Neural crest cell (in vitro differentiated cells): ENCODE measurements at regions not wholly inside any gene's neighbourhood (a gene's known extent, or its start where the extent isn't known, plus 50 kb on each side); places are given as distances from the start of the nearest gene placed in this dataset.

Source experiments
- DNase-seq: peaks from one replicate; pipeline ENCODE4 v3.0.0; 2021; ENCODE audit warnings: low read depth, mixed read lengths, low spot score
- H3K27ac Mint-ChIP-seq: one replicate; pipeline ENCODE4 v1.8.0; 2021; ENCODE audit warnings: mild to moderate bottlenecking, mixed read lengths; ENCODE audit not compliant: unreplicated experiment
- H3K27me3 Mint-ChIP-seq: 2 replicates; pipeline ENCODE4 v1.8.0; 2021; ENCODE audit warnings: low read depth, mild to moderate bottlenecking, mixed read lengths
- H3K36me3 Mint-ChIP-seq: 2 replicates; pipeline ENCODE4 v1.8.0; 2021; ENCODE audit warnings: low read depth, mild to moderate bottlenecking, mixed read lengths
- H3K4me1 Mint-ChIP-seq: 2 replicates; pipeline ENCODE4 v1.8.0; 2021; ENCODE audit warnings: mixed read lengths
- H3K4me3 Mint-ChIP-seq: one replicate; pipeline ENCODE4 v1.8.0; 2021; ENCODE audit warnings: mild to moderate bottlenecking, mixed read lengths
- H3K9me3 Mint-ChIP-seq: 2 replicates; pipeline ENCODE4 v1.8.0; 2021; ENCODE audit warnings: mixed read lengths
- TF ChIP-seq, protein P1 (sequence below): fragments of 200-600 bp; sonication (generic); conservative IDR thresholded peaks from 2 replicates; pipeline ENCODE4 v1.5.0; 2021; ENCODE audit warnings: antibody characterized with exemption, mild to moderate bottlenecking

GRCh38 chrX:95728446-95728845, 956.2 kb upstream of the DIAPH2 start:
- DNase-seq, result no peak
- Mint-ChIP-seq H3K4me1 (no peaks in the 10 kb centered on the region), H3K27ac (no peak overlapping the region), H3K36me3 (no peaks in the 10 kb centered on the region), H3K4me3 (no peak overlapping the region), H3K9me3 (no peaks in the 10 kb centered on the region), H3K27me3 (no peaks in the 10 kb centered on the region)
- TF ChIP-seq, protein P1, sequence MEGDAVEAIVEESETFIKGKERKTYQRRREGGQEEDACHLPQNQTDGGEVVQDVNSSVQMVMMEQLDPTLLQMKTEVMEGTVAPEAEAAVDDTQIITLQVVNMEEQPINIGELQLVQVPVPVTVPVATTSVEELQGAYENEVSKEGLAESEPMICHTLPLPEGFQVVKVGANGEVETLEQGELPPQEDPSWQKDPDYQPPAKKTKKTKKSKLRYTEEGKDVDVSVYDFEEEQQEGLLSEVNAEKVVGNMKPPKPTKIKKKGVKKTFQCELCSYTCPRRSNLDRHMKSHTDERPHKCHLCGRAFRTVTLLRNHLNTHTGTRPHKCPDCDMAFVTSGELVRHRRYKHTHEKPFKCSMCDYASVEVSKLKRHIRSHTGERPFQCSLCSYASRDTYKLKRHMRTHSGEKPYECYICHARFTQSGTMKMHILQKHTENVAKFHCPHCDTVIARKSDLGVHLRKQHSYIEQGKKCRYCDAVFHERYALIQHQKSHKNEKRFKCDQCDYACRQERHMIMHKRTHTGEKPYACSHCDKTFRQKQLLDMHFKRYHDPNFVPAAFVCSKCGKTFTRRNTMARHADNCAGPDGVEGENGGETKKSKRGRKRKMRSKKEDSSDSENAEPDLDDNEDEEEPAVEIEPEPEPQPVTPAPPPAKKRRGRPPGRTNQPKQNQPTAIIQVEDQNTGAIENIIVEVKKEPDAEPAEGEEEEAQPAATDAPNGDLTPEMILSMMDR, result no peak

DNA sequence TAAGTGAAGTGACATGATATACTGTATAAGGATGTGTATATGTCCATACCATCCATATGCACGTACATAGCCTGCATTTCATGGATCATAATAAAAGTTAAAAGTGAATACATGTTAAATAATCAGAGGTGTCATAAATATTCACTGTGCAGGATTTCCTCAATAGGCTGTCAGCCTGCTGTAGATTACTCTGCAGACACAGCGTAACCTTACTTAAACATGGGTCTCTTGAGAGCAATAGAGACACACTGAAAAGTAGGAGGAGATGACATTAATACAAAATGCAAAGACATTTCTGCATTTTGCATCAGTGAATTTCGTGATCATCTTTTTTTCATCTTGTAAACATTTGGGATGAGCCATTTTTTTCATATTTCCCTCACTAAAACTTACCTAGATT, 955.2 kb upstream of the DIAPH2 start:
- H3K36me3 Mint-ChIP-seq, result no peaks in the 10 kb centered on the region
- H3K27ac Mint-ChIP-seq, result no peak overlapping the region
- H3K9me3 Mint-ChIP-seq, result no peaks in the 10 kb centered on the region
- TF ChIP-seq, protein P1, result no peak
- no peaks in the 10 kb centered on the region for H3K4me1 Mint-ChIP-seq
- no peaks in the 10 kb centered on the region for H3K27me3 Mint-ChIP-seq
- DNase-seq, result no peak
- no peak overlapping the region for H3K4me3 Mint-ChIP-seq

- DNase-seq, result no peak
- no peaks in the 10 kb centered on the region for H3K4me1 Mint-ChIP-seq
- H3K9me3 Mint-ChIP-seq, result no peaks in the 10 kb centered on the region
Observed at GRCh38 chrX:95733426-95733825, 951.2 kb upstream of the DIAPH2 start.

GRCh38 chrX:95754411-95754810, 930.2 kb upstream of the DIAPH2 start:
- Mint-ChIP-seq H3K36me3 (no peaks in the 10 kb centered on the region), H3K27ac (no peak overlapping the region), H3K9me3 (peaks cover 15% of the 10 kb centered on the region), H3K4me1 (no peaks in the 10 kb centered on the region), H3K4me3 (no peak overlapping the region), H3K27me3 (no peaks in the 10 kb centered on the region)
- DNase-seq, result no peak
- TF ChIP-seq, protein P1, result no peak

More at GRCh38 chrX:95733426-95733825, 951.2 kb upstream of the DIAPH2 start:
- Mint-ChIP-seq H3K27me3 (no peaks in the 10 kb centered on the region), H3K36me3 (no peaks in the 10 kb centered on the region), H3K27ac (no peak overlapping the region), H3K4me3 (no peak overlapping the region)
- TF ChIP-seq, protein P1, result no peak

DNA sequence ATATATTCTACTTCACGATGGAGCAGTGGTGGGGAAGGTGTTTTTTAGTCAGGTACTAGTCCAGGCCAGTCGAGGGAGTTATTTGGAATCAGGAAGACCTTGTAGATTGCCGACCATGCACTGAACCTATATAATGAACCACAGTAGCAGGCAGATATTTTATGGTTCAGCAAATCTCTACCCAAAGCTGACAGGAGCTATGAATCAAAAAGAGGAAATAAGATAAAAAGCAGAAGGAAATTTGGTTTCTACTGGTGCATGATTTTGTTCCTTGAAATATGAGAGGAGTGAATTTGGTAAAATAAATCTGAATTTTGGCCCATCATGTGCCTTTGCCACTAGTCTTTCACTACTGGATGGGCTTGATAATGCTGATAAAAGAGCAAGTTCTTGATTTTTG, 924.3 kb upstream of the DIAPH2 start:
- H3K27me3 Mint-ChIP-seq, result no peaks in the 10 kb centered on the region
- peaks cover 12% of the 10 kb centered on the region for H3K4me1 Mint-ChIP-seq
- TF ChIP-seq, protein P1, result no peak
- H3K36me3 Mint-ChIP-seq, result no peaks in the 10 kb centered on the region
- no peak overlapping the region for H3K27ac Mint-ChIP-seq
- H3K4me3 Mint-ChIP-seq, result no peak overlapping the region
- DNase-seq, result no peak
- peaks cover 8% of the 10 kb centered on the region for H3K9me3 Mint-ChIP-seq

GRCh38 chrX:95762716-95763115, 921.9 kb upstream of the DIAPH2 start:
- Mint-ChIP-seq H3K27me3 (no peaks in the 10 kb centered on the region), H3K4me3 (no peak overlapping the region), H3K36me3 (no peaks in the 10 kb centered on the region), H3K9me3 (peaks cover 4% of the 10 kb centered on the region), H3K27ac (peak overlapping the region; percentile 90), H3K4me1 (peaks cover 14% of the 10 kb centered on the region)
- TF ChIP-seq, protein P1, result peak; percentile 39
- no peak for DNase-seq
